SK-N-SH (cell line): ENCODE measurements at regions not wholly inside any gene's neighbourhood (a gene's known extent, or its start where the extent isn't known, plus 50 kb on each side); places are given as distances from the start of the nearest gene placed in this dataset.

Experiments used
- CTCF ChIA-PET: fragments of 300-600, 350-600 bp; formaldehyde crosslinking; extraction: SDS; loops from one replicate; lab custom pipeline; 2021; lab: Yijun Ruan, JAX
- POLR2A ChIA-PET: fragments of 350-600 bp; sonication (Branson Sonifier 250); formaldehyde crosslinking; extraction: SDS; loops from one replicate; lab custom pipeline; 2020; ENCODE audit warnings: antibody characterized with exemption, inconsistent platforms; lab: Yijun Ruan, JAX
- DNase-seq: peaks from one replicate; pipeline ENCODE4 v3.0.0; 2012
- H2AFZ ChIP-seq: fragments of 200-600 bp; sonication (generic); 2 replicates; pipeline ENCODE4 v1.8.1; 2016; ENCODE audit warnings: antibody characterized with exemption, mild to moderate bottlenecking, low read depth
- H3F3A ChIP-seq: fragments of 200-600 bp; sonication (generic); replicated peaks from 2 replicates; pipeline ENCODE3; 2016; ENCODE audit warnings: antibody characterized with exemption, mild to moderate bottlenecking; ENCODE audit not compliant: insufficient read depth
- H3K27ac ChIP-seq, 2 experiments: fragments of 200-500 bp in 1 of 2; fragments of 200-600 bp in 1 of 2; sonication (Bioruptor generic) in 1 of 2; sonication (generic), shearing (Covaris generic) in 1 of 2; 2 replicates each; pipeline versions ENCODE4 v1.5.1 to v1.6.1; 2014 to 2016; ENCODE audit warnings: low read depth in 2 of 2, inconsistent platforms in 1 of 2, low read length in 1 of 2, mild to moderate bottlenecking in 1 of 2, mixed read lengths in 1 of 2
- H3K27me3 ChIP-seq: fragments of 200-600 bp; sonication (generic), shearing (Covaris generic); 2 replicates; pipeline ENCODE4 v1.6.1; 2016; ENCODE audit warnings: mixed run types; ENCODE audit not compliant: insufficient read depth
- H3K36me3 ChIP-seq, 2 experiments: fragments of 200-500 bp in 1 of 2; fragments of 200-600 bp in 1 of 2; sonication (Bioruptor generic) in 1 of 2; sonication (generic) in 1 of 2; replicated peaks in 1 of 2; 2 replicates each; pipeline versions ENCODE3 to v1.5.1; 2014 to 2016; ENCODE audit warnings: low read length in 1 of 2, mild to moderate bottlenecking in 1 of 2; ENCODE audit not compliant: insufficient read depth in 2 of 2, control insufficient read depth in 1 of 2
- H3K4me1 ChIP-seq, 2 experiments: fragments of 200-500 bp in 1 of 2; fragments of 200-600 bp in 1 of 2; sonication (Bioruptor generic) in 1 of 2; sonication (generic), shearing (Covaris generic) in 1 of 2; 2 replicates each; pipeline versions ENCODE4 v1.5.1 to v1.6.1; 2014 to 2016; ENCODE audit warnings: low read depth in 1 of 2, low read length in 1 of 2, mixed run types in 1 of 2; ENCODE audit not compliant: insufficient read depth in 2 of 2, control insufficient read depth in 1 of 2
- H3K4me2 ChIP-seq: fragments of 200-600 bp; sonication (generic), shearing (Covaris generic); 2 replicates; pipeline ENCODE4 v1.6.1; 2017; ENCODE audit warnings: mixed run types
- H3K4me3 ChIP-seq, 2 experiments: fragments of 200-500 bp in 1 of 2; fragments of 200-600 bp in 1 of 2; sonication (Bioruptor generic) in 1 of 2; sonication (generic), shearing (Covaris generic) in 1 of 2; 2 replicates each; pipeline versions ENCODE4 v1.5.1 to v1.8.1; 2014 to 2016; ENCODE audit warnings: low read depth in 2 of 2, inconsistent platforms in 1 of 2, low read length in 1 of 2, mild to moderate bottlenecking in 1 of 2, mixed read lengths in 1 of 2, moderate library complexity in 1 of 2
- H3K79me2 ChIP-seq: fragments of 200-600 bp; sonication (generic); 2 replicates; pipeline ENCODE4 v1.8.1; 2017; ENCODE audit warnings: mild to moderate bottlenecking; ENCODE audit not compliant: insufficient read depth
- H3K9ac ChIP-seq: fragments of 200-600 bp; sonication (generic); 2 replicates; pipeline ENCODE4 v1.6.1; 2017; ENCODE audit warnings: mixed run types
- H3K9me2 ChIP-seq: fragments of 200-600 bp; sonication (generic); 2 replicates; pipeline ENCODE4 v1.6.1; 2017; ENCODE audit warnings: mixed run types
- H3K9me3 ChIP-seq: fragments of 200-600 bp; sonication (generic); 2 replicates; pipeline ENCODE4 v1.6.1; 2017; ENCODE audit warnings: mixed run types, mild to moderate bottlenecking, moderate library complexity
- H4K20me1 ChIP-seq: fragments of 200-600 bp; sonication (generic); 2 replicates; pipeline ENCODE4 v1.6.1; 2017; ENCODE audit warnings: mild to moderate bottlenecking, mixed run types; ENCODE audit not compliant: insufficient read depth
- CTCF ChIP-seq: fragments of 200-600 bp; sonication (generic); IDR thresholded peaks from 2 replicates; pipeline ENCODE4 v1.6.1; 2017; ENCODE audit warnings: antibody characterized with exemption, mild to moderate bottlenecking, moderate library complexity
- EP300 ChIP-seq, 2 experiments: IDR thresholded peaks; 2 replicates each; pipeline versions ENCODE4 v1.4.0 to v1.6.1; 2012; ENCODE audit warnings: borderline replicate concordance in 1 of 2, low read depth in 1 of 2, low read length in 1 of 2
- FOSL2 ChIP-seq: IDR thresholded peaks from 2 replicates; pipeline ENCODE4 v1.4.0; 2012; ENCODE audit warnings: low read depth, mild to moderate bottlenecking, moderate library complexity, borderline replicate concordance
- GABPA ChIP-seq: IDR thresholded peaks from 2 replicates; pipeline ENCODE4 v1.4.0; 2012; ENCODE audit warnings: low read depth, mild to moderate bottlenecking
- IRF3 ChIP-seq: fragments of 150-350 bp; IDR thresholded peaks from 2 replicates; pipeline ENCODE4 v1.6.1; 2016; ENCODE audit warnings: mild to moderate bottlenecking, low read depth, low read length
- MAX ChIP-seq: IDR thresholded peaks from 2 replicates; pipeline ENCODE4 v1.4.0; 2012; ENCODE audit warnings: low read depth
- MEF2A ChIP-seq: IDR thresholded peaks from 2 replicates; pipeline ENCODE4 v1.4.0; 2012; ENCODE audit warnings: low read depth, borderline replicate concordance
- MXI1 ChIP-seq: IDR thresholded peaks from 2 replicates; pipeline ENCODE4 v1.6.1; 2012; ENCODE audit warnings: mild to moderate bottlenecking, low read depth, low read length, improper control_type of control experiment
- NFIC ChIP-seq: IDR thresholded peaks from 2 replicates; pipeline ENCODE4 v1.4.0; 2012; ENCODE audit warnings: borderline replicate concordance
- PBX3 ChIP-seq: IDR thresholded peaks from 2 replicates; pipeline ENCODE4; 2012
- POLR2AphosphoS5 ChIP-seq: IDR thresholded peaks from 2 replicates; pipeline ENCODE4 v1.6.1; 2012; ENCODE audit warnings: low read depth, low read length
- RFX5 ChIP-seq: IDR thresholded peaks from 2 replicates; pipeline ENCODE4 v1.6.1; 2012; ENCODE audit warnings: mild to moderate bottlenecking, improper control_type of control experiment, low read length
- RXRA ChIP-seq: IDR thresholded peaks from 2 replicates; pipeline ENCODE4 v1.4.0; 2012; ENCODE audit warnings: low read depth, mild to moderate bottlenecking, borderline replicate concordance
- TCF12 ChIP-seq: IDR thresholded peaks from 2 replicates; pipeline ENCODE4 v1.4.0; 2012
- USF2 ChIP-seq: fragments of 150-350 bp; IDR thresholded peaks from 2 replicates; pipeline ENCODE4 v1.6.1; 2017; ENCODE audit warnings: antibody characterized with exemption, low read length, low read depth, borderline replicate concordance
- ZBTB33 ChIP-seq: IDR thresholded peaks from 2 replicates; pipeline ENCODE4 v1.4.0; 2012; ENCODE audit warnings: low read depth, borderline replicate concordance
- WGBS: methylation state at CpG from one replicate; pipeline ENCODE4 v1.1.6; 2017; ENCODE audit warnings: low lambda C conversion rate; 5-methylcytosine and 5-hydroxymethylcytosine counted together

GRCh38 chr5:159713254-159713653 is 203.0 kb upstream of the ADRA1B start:
- Histone ChIP-seq H2AFZ (no peak overlapping the region), H3K4me3 (no peak overlapping the region), H3K9me3 (no peaks in the 10 kb centered on the region), H3K9ac (no peak overlapping the region), H3K79me2 (no peaks in the 10 kb centered on the region), H3F3A (peaks cover 4% of the 10 kb centered on the region), H3K4me1 (no peaks in the 10 kb centered on the region), H3K9me2 (no peaks in the 10 kb centered on the region), H3K27ac (no peak overlapping the region), H3K4me2 (no peak overlapping the region), H4K20me1 (no peaks in the 10 kb centered on the region), H3K27me3 (no peaks in the 10 kb centered on the region), H3K36me3 (no peaks in the 10 kb centered on the region)
- DNase-seq: no peak
- ChIA-PET CTCF (no interaction called here), POLR2A (no interaction called here)
- TF ChIP-seq MEF2A: no peak
- no peak for TF ChIP-seq POLR2AphosphoS5
- TF ChIP-seq MXI1: no peak
- no peak for TF ChIP-seq RXRA
- TF ChIP-seq FOSL2: no peak
- TF ChIP-seq NFIC: no peak
- no peak for TF ChIP-seq ZBTB33
- no peak for TF ChIP-seq GABPA
- TF ChIP-seq PBX3: no peak
- no peak for TF ChIP-seq MAX
- no peak for TF ChIP-seq EP300 (IDR thresholded peaks at IDR 0.05; ENCODE audit: borderline replicate concordance in 1 of 2, low read depth in 1 of 2, low read length in 1 of 2)
- no peak for TF ChIP-seq CTCF

- WGBS: 73% methylated on average over 2 of the region's 2 CpGs
- Histone ChIP-seq H3K79me2 (no peaks in the 10 kb centered on the region), H3K36me3 (no peaks in the 10 kb centered on the region), H3K9me2 (no peaks in the 10 kb centered on the region), H2AFZ (no peak overlapping the region), H3K4me2 (no peak overlapping the region), H3K9ac (no peak overlapping the region), H4K20me1 (no peaks in the 10 kb centered on the region), H3K4me3 (no peak overlapping the region), H3K9me3 (no peaks in the 10 kb centered on the region), H3F3A (peaks cover 4% of the 10 kb centered on the region), H3K27me3 (no peaks in the 10 kb centered on the region), H3K4me1 (no peaks in the 10 kb centered on the region), H3K27ac (no peak overlapping the region)
- POLR2A ChIA-PET: no interaction called here
- CTCF ChIA-PET: interaction anchor here (0.7 kb wide), 1 partner anchor 52 kb away, joined by 3 read pairs; no protein-coding TSS in a partner anchor
- DNase-seq: no peak
- no peak for TF ChIP-seq CTCF
- no peak for TF ChIP-seq TCF12
- no peak for TF ChIP-seq IRF3
- TF ChIP-seq POLR2AphosphoS5: no peak
- TF ChIP-seq USF2: no peak
- no peak for TF ChIP-seq PBX3
- TF ChIP-seq RFX5: no peak
Measured at GRCh38 chr5:159713773-159714172, 202.5 kb upstream of the ADRA1B start.
